HG03103 (cell line): ENCODE measurements at regions not wholly inside any gene's neighbourhood (a gene's known extent, or its start where the extent isn't known, plus 50 kb on each side); places are given as distances from the start of the nearest gene placed in this dataset.

Experiments
- ATAC-seq: cut with Tn5 transposase; IDR thresholded peaks from one replicate; pipeline ENCODE4 v1.9.1; 2021; ENCODE audit warnings: low read depth; ENCODE audit not compliant: unreplicated experiment

DNA sequence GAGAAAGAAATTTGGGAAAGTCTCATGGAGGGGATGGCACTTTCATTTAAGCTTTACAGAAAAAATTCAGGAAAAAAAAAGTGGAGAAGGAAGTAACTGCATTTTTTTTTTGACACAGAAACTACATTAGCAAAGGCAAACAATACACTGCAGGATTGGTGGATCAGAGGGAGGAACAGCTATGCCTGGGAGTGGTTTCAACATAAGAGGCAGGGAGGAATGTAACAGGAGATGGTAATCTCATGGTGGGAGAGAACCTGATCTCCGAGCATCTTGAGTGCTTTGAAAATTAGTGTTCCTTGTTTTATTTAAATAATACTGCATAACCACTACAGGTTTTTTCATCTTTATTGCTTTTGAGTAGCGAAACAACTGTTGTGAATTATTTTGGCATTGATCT is 249.4 kb downstream of the FAM170A start:
- ATAC-seq = no peak

DNA sequence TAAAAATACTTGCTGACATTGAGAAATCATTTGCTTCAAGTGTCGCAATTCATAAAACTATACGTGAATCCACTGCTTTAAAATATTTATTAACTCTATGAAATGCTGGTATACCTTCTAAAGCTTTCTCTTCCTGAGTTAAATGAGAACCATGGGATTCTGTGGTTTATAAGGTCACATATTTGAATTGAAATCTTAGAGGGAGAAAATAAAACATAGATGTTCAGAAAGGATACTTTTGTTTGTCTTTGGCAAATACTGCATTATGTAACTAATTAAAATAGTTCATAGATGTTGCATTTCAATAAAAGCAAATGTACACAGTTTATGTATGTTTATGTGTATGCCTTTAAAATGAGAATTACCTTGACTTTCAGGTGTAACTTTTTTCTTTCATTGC is 250.1 kb downstream of the FAM170A start:
- ATAC-seq = no peak

- no peak for ATAC-seq
Measured at GRCh38 chr5:119895066-119895465, 265.7 kb downstream of the FAM170A start.

GRCh38 chr5:119896826-119897536 is 267.6 kb downstream of the FAM170A start:
- ATAC-seq = no peak

DNA sequence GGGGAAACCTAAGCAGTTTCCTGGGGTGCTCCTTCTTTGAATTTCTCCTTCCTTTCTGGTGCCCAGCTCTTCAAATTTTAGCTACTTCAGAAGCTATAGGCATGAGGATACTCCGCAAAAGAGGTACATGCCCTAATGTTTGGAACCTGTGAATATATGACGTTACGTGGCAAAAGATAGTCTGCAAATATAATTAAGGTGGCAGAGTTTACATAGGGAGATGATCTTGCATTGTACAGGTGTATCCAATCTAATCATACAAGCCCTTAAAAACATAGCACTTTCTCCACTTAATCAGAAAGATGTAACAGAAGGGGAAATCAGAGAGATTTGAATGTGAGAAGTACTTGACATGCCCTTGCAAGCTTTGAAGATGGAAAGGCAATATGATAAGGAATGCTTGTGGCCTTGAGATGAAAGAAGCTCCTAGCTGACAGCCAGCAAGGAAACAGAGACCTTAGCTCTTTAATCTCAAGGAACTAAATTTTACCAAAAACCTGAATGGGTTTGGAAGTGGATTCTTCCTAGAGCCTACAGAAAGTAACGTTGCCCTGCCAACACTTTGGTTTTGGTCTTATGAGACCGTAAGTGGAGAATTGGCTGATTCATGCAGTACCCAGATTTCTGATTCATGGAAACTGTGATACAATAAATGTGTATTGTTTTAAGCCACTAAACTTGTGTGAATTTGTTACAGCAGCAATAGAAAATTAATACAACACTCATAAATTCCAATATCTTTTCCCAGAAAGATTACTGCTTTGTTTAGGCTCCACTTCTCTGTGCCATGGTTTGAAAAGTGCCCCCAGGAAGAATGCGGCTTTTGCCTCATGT is 268.4 kb downstream of the FAM170A start:
- no peak for ATAC-seq

GRCh38 chr5:119899981-119900380 is 270.6 kb downstream of the FAM170A start:
- ATAC-seq = no peak

- no peak for ATAC-seq
Measured at GRCh38 chr5:119902593-119902992, 273.2 kb downstream of the FAM170A start.

GRCh38 chr5:119913425-119913824 is 284.1 kb downstream of the FAM170A start:
- ATAC-seq = no peak

GRCh38 chr5:119919279-119919678 is 289.9 kb downstream of the FAM170A start:
- no peak for ATAC-seq

- ATAC-seq = no peak
Measured at GRCh38 chr5:119926301-119926700, 296.9 kb downstream of the FAM170A start.

DNA sequence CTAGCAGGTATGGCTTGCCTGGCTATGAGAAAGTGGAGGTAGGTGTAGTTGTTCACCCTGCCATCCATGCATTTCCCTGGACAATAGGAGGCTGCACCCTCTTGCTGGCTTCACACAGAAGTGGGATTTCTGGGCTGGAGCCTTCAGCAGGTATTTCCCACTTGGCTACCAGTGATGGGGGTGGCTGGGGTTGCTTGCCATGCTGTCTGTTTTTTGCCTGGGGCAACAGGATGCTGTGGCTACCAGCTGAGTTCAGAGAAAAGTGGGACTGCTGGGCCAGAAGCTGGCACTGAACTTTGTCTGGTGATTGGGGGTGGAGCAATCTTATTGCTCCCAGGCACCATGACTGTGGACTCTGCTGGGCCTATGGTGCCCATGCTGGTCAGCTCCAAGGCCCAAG is 299.6 kb downstream of the FAM170A start:
- no peak for ATAC-seq

GRCh38 chr5:119930490-119930889 is 301.1 kb downstream of the FAM170A start:
- ATAC-seq = no peak

DNA sequence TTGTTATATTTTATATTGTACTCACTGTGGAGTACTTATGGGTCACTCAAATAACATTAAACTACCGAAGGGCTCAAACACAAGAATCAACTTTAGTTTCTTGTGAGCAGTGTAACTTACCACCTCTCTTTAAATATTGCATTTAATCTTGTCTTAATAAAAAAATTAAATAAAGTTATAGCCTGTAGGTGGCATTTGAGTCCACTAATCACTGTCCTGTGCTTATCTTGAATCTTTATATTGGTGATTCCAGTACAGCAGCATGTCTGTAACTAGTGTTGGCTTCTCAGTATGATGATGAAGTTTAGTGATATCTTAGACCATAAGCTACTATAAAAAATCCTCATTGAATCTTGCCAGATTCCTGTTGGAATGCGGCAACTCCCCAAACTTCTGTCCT is 313.8 kb downstream of the FAM170A start:
- no peak for ATAC-seq

- ATAC-seq = no peak
Measured at GRCh38 chr5:119945691-119946090, 316.3 kb downstream of the FAM170A start.

- ATAC-seq = no peak
Measured at GRCh38 chr5:119948162-119948561, 318.8 kb downstream of the FAM170A start.

GRCh38 chr5:119949426-119949999 is 320.2 kb downstream of the FAM170A start:
- ATAC-seq = no peak

DNA sequence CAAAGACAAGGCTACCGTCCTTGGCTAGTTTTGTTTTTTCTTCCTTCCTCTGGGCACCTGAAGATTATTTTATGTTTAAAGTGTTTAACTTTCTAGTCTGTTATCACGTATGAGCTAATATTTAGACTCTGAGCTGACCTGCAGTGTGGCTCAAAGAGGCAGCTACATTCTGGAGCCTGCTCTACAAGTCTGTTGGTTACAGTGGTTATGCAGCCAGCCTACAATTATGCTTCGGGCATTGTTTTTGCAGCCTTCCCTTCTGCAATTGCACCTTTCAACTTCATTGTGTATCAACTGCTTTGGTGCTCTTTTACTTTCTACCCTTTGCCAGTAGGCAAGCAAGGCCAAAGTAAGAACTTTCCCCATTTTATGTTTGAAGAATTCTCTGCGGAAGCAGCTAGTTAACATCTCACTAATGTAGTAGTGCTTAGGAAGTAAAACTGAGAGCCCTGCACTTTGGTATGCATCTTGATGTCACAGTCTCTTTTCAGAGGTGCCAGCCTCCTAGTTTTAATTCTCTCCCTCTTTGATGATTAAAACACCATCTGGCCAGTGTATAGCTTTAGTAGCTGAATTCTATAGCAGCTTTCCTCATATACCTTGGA is 322.1 kb downstream of the FAM170A start:
- ATAC-seq = no peak

DNA sequence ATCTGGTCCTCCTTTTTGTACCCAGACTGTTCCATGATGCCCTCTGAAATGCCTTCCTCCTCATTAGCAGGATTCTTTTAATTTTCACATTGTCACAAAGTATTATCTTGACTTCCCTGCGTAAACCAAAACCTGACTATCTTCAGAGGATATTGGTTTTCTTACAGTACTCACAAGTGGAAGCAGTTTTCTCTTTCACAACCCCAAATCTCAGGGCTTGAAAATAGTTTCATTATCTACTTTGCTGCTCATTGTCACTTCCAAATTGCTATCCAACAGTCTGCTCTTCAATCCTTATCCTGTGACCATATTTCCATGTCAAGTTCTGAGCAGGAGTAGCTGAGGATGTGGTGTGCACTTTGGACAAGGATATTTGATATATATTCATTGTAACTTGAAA is 324.1 kb downstream of the FAM170A start:
- no peak for ATAC-seq

DNA sequence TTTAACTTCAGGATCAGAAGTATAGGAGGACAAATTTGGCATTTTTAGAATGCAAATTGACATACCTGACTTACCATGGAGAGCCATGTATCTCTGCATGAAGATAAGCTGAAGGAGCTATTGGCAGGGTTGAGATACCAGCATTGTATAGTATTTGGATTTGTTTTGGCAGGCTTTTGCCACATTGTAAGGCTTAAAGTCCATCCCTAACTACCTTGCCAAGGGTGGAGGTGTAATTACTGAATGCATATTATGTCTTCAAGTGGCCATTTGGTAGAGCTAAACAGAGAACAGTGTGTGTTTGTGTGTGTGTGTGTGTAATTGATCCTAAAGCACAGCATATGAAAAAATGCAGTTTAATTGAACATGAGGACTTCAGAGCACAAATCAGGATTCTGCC is 324.7 kb downstream of the FAM170A start:
- no peak for ATAC-seq

- no peak for ATAC-seq
Measured at GRCh38 chr5:119961993-119962392, 332.6 kb downstream of the FAM170A start.

DNA sequence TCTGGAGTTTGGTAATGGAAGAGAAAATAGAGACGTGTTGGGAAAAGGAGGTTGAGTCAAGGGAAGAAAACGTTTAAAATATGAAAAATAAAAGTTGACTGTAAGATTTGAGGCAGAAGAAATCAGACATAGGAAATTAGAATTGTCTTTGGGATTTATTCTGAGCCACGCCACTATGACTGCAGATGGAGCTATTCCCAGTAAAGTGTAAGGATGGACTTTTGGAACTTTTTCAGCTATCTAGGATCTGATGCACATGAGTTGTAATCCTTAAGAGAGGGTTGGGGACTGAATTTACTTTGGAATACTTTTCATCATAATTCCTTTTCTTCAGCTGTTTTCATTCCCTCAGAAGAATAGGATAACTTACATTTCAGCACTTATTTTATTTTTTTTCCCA is 336.7 kb downstream of the FAM170A start:
- ATAC-seq = no peak
